IPS DF 6.9 (cell line): ENCODE measurements at regions not wholly inside any gene's neighbourhood (a gene's known extent, or its start where the extent isn't known, plus 50 kb on each side); places are given as distances from the start of the nearest gene placed in this dataset.

Experiments used
- DNase-seq: peaks from one replicate; pipeline ENCODE4 v3.0.0-alpha.2; 2013; ENCODE audit warnings: low read depth, low spot score
- H3K27ac ChIP-seq: one replicate; pipeline ENCODE4 v1.5.1; 2013; ENCODE audit warnings: low read length, control low read depth
- H3K27me3 ChIP-seq: 2 replicates; pipeline ENCODE4 v1.6.1; 2013; ENCODE audit warnings: mild to moderate bottlenecking, low read length; ENCODE audit not compliant: control insufficient read depth, insufficient read depth
- H3K36me3 ChIP-seq: 2 replicates; pipeline ENCODE4 v1.6.1; 2013; ENCODE audit warnings: low read length; ENCODE audit not compliant: control insufficient read depth, insufficient read depth
- H3K4me1 ChIP-seq: 2 replicates; pipeline ENCODE4 v1.6.1; 2013; ENCODE audit warnings: low read length; ENCODE audit not compliant: control insufficient read depth, insufficient read depth
- H3K4me3 ChIP-seq: 2 replicates; pipeline ENCODE4 v1.5.1; 2013; ENCODE audit warnings: mild to moderate bottlenecking, low read length
- H3K9me3 ChIP-seq: 2 replicates; pipeline ENCODE4 v1.6.1; 2013; ENCODE audit warnings: low read length, inconsistent platforms; ENCODE audit not compliant: control insufficient read depth, insufficient read depth
- WGBS: extraction: QIAGEN DNeasy Blood & Tissue Kit; methylation state at CpG from one replicate; pipeline ENCODE4 v1.1.7; 2013; ENCODE audit warnings: mixed read lengths, missing lambda C conversion rate; ENCODE audit not compliant: insufficient read length, insufficient coverage; 5-methylcytosine and 5-hydroxymethylcytosine counted together

GRCh38 chr9:119801311-119801710, 432.1 kb upstream of the BRINP1 start:
- Histone ChIP-seq H3K4me1 (no peaks in the 10 kb centered on the region), H3K9me3 (no peaks in the 10 kb centered on the region), H3K27ac (no peak overlapping the region), H3K27me3 (no peaks in the 10 kb centered on the region), H3K36me3 (no peaks in the 10 kb centered on the region), H3K4me3 (no peak overlapping the region)
- no CpG with 5 or more reads among the region's 4 CpGs for WGBS
- DNase-seq: no peak

GRCh38 chr9:119795395-119795794, 426.2 kb upstream of the BRINP1 start:
- Histone ChIP-seq H3K9me3 (no peaks in the 10 kb centered on the region), H3K36me3 (no peaks in the 10 kb centered on the region), H3K4me1 (no peaks in the 10 kb centered on the region), H3K4me3 (no peak overlapping the region), H3K27ac (no peak overlapping the region), H3K27me3 (no peaks in the 10 kb centered on the region)
- no peak for DNase-seq
- WGBS: no CpG with 5 or more reads among the region's 3 CpGs

GRCh38 chr9:119794836-119795235, 425.6 kb upstream of the BRINP1 start:
- WGBS: no CpG with 5 or more reads among the region's 6 CpGs
- no peak overlapping the region for H3K27ac ChIP-seq
- no peaks in the 10 kb centered on the region for H3K4me1 ChIP-seq
- no peaks in the 10 kb centered on the region for H3K9me3 ChIP-seq
- no peak overlapping the region for H3K4me3 ChIP-seq
- H3K27me3 ChIP-seq: no peaks in the 10 kb centered on the region
- DNase-seq: no peak
- H3K36me3 ChIP-seq: no peaks in the 10 kb centered on the region

GRCh38 chr9:119793218-119793617, 424.0 kb upstream of the BRINP1 start:
- H3K36me3 ChIP-seq: no peaks in the 10 kb centered on the region
- no peak overlapping the region for H3K4me3 ChIP-seq
- WGBS: no CpG with 5 or more reads among the region's 3 CpGs
- no peak for DNase-seq
- no peaks in the 10 kb centered on the region for H3K4me1 ChIP-seq
- H3K9me3 ChIP-seq: no peaks in the 10 kb centered on the region
- H3K27ac ChIP-seq: no peak overlapping the region
- no peaks in the 10 kb centered on the region for H3K27me3 ChIP-seq

GRCh38 chr9:119792242-119792641, 423.0 kb upstream of the BRINP1 start:
- no peak overlapping the region for H3K27ac ChIP-seq
- no peaks in the 10 kb centered on the region for H3K27me3 ChIP-seq
- H3K4me3 ChIP-seq: no peak overlapping the region
- H3K9me3 ChIP-seq: no peaks in the 10 kb centered on the region
- no peaks in the 10 kb centered on the region for H3K4me1 ChIP-seq
- DNase-seq: no peak
- WGBS: no CpG with 5 or more reads among the region's 3 CpGs
- no peaks in the 10 kb centered on the region for H3K36me3 ChIP-seq

GRCh38 chr9:119789987-119790386, 420.8 kb upstream of the BRINP1 start:
- WGBS: no CpG with 5 or more reads among the region's 1 CpG
- H3K4me3 ChIP-seq: no peak overlapping the region
- no peak for DNase-seq
- no peak overlapping the region for H3K27ac ChIP-seq
- no peaks in the 10 kb centered on the region for H3K36me3 ChIP-seq
- H3K9me3 ChIP-seq: no peaks in the 10 kb centered on the region
- H3K4me1 ChIP-seq: no peaks in the 10 kb centered on the region
- H3K27me3 ChIP-seq: no peaks in the 10 kb centered on the region

- no CpG with 5 or more reads among the region's 2 CpGs for WGBS
- H3K4me3 ChIP-seq: no peak overlapping the region
These were observed 419.7 kb upstream of the BRINP1 start for GRCh38 chr9:119788921-119789320.

GRCh38 chr9:119781886-119782285, 412.7 kb upstream of the BRINP1 start:
- Histone ChIP-seq H3K4me1 (no peaks in the 10 kb centered on the region), H3K4me3 (no peak overlapping the region), H3K9me3 (no peaks in the 10 kb centered on the region), H3K36me3 (no peaks in the 10 kb centered on the region), H3K27ac (no peak overlapping the region), H3K27me3 (no peaks in the 10 kb centered on the region)
- DNase-seq: no peak

More at GRCh38 chr9:119788921-119789320, 419.7 kb upstream of the BRINP1 start:
- no peaks in the 10 kb centered on the region for H3K27me3 ChIP-seq
- H3K9me3 ChIP-seq: no peaks in the 10 kb centered on the region
- H3K27ac ChIP-seq: no peak overlapping the region
- H3K4me1 ChIP-seq: no peaks in the 10 kb centered on the region
- no peak for DNase-seq
- H3K36me3 ChIP-seq: no peaks in the 10 kb centered on the region

GRCh38 chr9:119775410-119775809, 406.2 kb upstream of the BRINP1 start:
- Histone ChIP-seq H3K27ac (no peak overlapping the region), H3K9me3 (no peaks in the 10 kb centered on the region), H3K4me1 (no peaks in the 10 kb centered on the region), H3K4me3 (no peak overlapping the region), H3K36me3 (no peaks in the 10 kb centered on the region), H3K27me3 (no peaks in the 10 kb centered on the region)
- WGBS: 100% methylated on average over 1 of the region's 3 CpGs
- no peak for DNase-seq

- Histone ChIP-seq H3K4me1 (no peaks in the 10 kb centered on the region), H3K27ac (no peak overlapping the region), H3K4me3 (no peak overlapping the region), H3K9me3 (no peaks in the 10 kb centered on the region), H3K36me3 (no peaks in the 10 kb centered on the region), H3K27me3 (no peaks in the 10 kb centered on the region)
- DNase-seq: no peak
- no CpG with 5 or more reads among the region's 2 CpGs for WGBS
These were observed 404.6 kb upstream of the BRINP1 start for GRCh38 chr9:119773823-119774222.

GRCh38 chr9:119771341-119771740, 402.1 kb upstream of the BRINP1 start:
- no CpG with 5 or more reads among the region's 1 CpG for WGBS
- H3K36me3 ChIP-seq: no peaks in the 10 kb centered on the region
- no peak overlapping the region for H3K27ac ChIP-seq
- H3K27me3 ChIP-seq: no peaks in the 10 kb centered on the region
- no peak for DNase-seq
- no peak overlapping the region for H3K4me3 ChIP-seq
- no peaks in the 10 kb centered on the region for H3K4me1 ChIP-seq
- no peaks in the 10 kb centered on the region for H3K9me3 ChIP-seq
